ENCODE measurements at regions not wholly inside any gene's neighbourhood (a gene's known extent, or its start where the extent isn't known, plus 50 kb on each side); places are given as distances from the start of the nearest gene placed in this dataset.

DNA sequence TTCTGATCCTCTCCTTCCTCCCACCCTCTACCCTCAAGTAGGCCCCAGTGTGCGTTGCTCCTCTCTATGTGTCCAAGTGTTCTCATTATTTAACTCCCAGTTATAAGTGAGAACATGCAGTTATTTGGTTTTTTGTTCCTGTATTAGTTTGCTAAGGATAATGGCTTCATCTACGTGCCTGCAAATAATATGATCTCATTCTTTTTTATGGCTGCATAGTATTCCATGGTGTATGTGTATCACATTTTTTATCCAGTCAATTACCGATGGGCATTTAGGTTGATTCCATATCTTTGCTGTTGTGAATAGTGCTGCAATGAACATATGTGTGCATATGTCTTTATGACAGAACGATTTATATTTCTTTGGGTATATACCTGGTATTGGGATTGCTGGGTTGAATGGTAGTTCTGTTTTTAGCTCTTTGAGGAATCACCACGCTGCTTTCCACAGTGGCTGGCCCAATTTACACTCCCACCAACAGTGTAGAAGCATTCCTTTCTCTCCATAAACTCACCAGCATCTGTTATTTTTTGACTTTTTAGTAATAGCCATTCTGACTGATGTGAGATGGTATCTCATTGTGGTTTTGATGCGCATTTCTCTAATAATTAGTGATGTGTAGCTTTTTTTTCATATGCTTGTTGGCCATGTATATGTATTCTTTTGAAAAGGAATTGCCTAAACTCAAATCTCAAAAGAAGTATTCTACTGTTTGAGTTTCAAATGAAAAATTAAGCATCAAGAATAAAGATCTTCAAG lies 116.9 kb downstream of the ETS2 start:
- no peak overlapping the region for H3K27ac ChIP-seq (ENCODE audit: extremely low read depth, low read depth, low read length)
- no peak overlapping the region for H3K4me3 ChIP-seq (ENCODE audit: low read depth, low read length)
- H3K36me3 ChIP-seq (ENCODE audit: control insufficient read depth in 2 of 2, insufficient read depth in 1 of 2, low read length in 2 of 2) = no peaks in the 10 kb centered on the region
- POLR2A ChIA-PET = no interaction called here
- TF ChIP-seq ZNF544 (tag by site-specific recombination; IDR thresholded peaks at IDR 0.05) (no peak), PATZ1 (tag by site-specific recombination; IDR thresholded peaks at IDR 0.05) (no peak), ZNF423 (tag by site-specific recombination; IDR thresholded peaks at IDR 0.05) (no peak), ZNF280D (tag by site-specific recombination; IDR thresholded peaks at IDR 0.05) (0 out of 2 replicates have a peak, but pooled peaks have one; percentile 64), ZNF350 (tag by site-specific recombination; IDR thresholded peaks at IDR 0.05) (no peak), ZNF146 (tag by site-specific recombination; IDR thresholded peaks at IDR 0.05) (peak; percentile 92), ZBTB49 (tag by site-specific recombination; IDR thresholded peaks at IDR 0.05; ENCODE audit: low read depth) (no peak), FEZF1 (tag by site-specific recombination; IDR thresholded peaks at IDR 0.05) (no peak)
- TF ChIP-seq, protein P1, sequence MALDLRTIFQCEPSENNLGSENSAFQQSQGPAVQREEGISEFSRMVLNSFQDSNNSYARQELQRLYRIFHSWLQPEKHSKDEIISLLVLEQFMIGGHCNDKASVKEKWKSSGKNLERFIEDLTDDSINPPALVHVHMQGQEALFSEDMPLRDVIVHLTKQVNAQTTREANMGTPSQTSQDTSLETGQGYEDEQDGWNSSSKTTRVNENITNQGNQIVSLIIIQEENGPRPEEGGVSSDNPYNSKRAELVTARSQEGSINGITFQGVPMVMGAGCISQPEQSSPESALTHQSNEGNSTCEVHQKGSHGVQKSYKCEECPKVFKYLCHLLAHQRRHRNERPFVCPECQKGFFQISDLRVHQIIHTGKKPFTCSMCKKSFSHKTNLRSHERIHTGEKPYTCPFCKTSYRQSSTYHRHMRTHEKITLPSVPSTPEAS (tag by site-specific recombination; IDR thresholded peaks at IDR 0.05) = no peak
- TF ChIP-seq, protein P2, sequence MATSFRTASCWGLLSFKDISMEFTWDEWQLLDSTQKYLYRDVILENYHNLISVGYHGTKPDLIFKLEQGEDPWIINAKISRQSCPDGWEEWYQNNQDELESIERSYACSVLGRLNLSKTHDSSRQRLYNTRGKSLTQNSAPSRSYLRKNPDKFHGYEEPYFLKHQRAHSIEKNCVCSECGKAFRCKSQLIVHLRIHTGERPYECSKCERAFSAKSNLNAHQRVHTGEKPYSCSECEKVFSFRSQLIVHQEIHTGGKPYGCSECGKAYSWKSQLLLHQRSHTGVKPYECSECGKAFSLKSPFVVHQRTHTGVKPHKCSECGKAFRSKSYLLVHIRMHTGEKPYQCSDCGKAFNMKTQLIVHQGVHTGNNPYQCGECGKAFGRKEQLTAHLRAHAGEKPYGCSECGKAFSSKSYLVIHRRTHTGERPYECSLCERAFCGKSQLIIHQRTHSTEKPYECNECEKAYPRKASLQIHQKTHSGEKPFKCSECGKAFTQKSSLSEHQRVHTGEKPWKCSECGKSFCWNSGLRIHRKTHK (tag by site-specific recombination; IDR thresholded peaks at IDR 0.05) = no peak
- H3K9me3 ChIP-seq (ENCODE audit: control insufficient read depth, insufficient read depth, low read depth, low read length) = no peaks in the 10 kb centered on the region
- CTCF ChIA-PET = interaction anchor here (0.7 to 1.0 kb wide), 2 partner anchors 8 to 254 kb away, joined by 3 to 5 read pairs; no protein-coding TSS in a partner anchor
- no peaks in the 10 kb centered on the region for H3K4me1 ChIP-seq (ENCODE audit: control insufficient read depth, insufficient read depth, low read length)

DNA sequence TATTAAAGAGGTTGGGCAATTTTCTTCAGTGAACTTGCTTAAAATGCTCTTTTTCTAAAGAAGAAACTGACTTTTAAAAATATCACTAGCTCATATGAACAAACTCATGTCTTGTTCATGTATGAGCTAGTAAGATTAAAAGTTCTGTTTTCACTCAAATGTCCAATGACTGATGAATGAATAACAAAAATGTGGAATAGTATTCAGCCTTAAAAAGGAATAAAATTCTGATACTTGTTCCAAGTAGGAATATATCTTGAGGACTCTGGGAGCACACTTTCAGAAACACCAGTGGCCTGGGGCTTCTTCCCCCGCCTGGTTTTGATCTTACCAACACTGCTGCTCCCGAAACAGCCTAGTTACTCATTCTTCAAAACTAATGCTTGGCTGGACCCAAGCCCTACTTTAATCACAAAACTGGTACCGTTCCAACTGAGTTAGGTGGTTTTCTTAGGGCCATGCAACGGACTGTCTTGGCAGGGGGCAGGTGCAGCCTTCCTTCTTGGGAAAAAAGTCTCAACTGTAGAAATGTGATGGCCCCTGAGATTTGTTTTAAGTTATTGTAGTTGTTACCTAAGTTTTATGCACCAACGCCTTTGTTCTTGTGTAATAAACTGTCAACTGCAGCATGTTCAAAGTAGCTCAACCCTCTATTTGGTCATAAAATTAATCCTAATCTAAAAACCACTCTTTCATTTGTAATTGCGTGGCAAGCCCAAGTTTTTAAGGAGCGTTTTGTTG lies 116.0 kb downstream of the ETS2 start:
- TF ChIP-seq ZNF239 (tag by site-specific recombination; IDR thresholded peaks at IDR 0.05) (no peak), ZNF366 (tag by site-specific recombination; conservative IDR thresholded peaks at IDR 0.05) (no peak), ZNF146 (tag by site-specific recombination; IDR thresholded peaks at IDR 0.05) (peak; percentile 65), HOXA7 (CRISPR knock-in tag; IDR thresholded peaks at IDR 0.05; ENCODE audit: borderline replicate concordance) (no peak)
- Histone ChIP-seq H3K4me3 (ENCODE audit: low read depth, low read length) (no peak overlapping the region), H3K9me3 (ENCODE audit: control insufficient read depth, insufficient read depth, low read depth, low read length) (no peaks in the 10 kb centered on the region), H3K27ac (ENCODE audit: extremely low read depth, low read depth, low read length) (no peak overlapping the region), H3K36me3 (ENCODE audit: control insufficient read depth in 2 of 2, insufficient read depth in 1 of 2, low read length in 2 of 2) (no peaks in the 10 kb centered on the region), H3K4me1 (ENCODE audit: control insufficient read depth, insufficient read depth, low read length) (no peaks in the 10 kb centered on the region)
- ChIA-PET POLR2A (no interaction called here), CTCF (interaction anchor here (0.7 kb wide), 1 partner anchor 190 kb away, joined by 3 read pairs; no protein-coding TSS in a partner anchor)
